Kidney (tissue), 13 donors: ENCODE measurements at regions not wholly inside any gene's neighbourhood (a gene's known extent, or its start where the extent isn't known, plus 50 kb on each side); places are given as distances from the start of the nearest gene placed in this dataset.

ENCODE experiments used
- DNase-seq, 5 donors: peaks; one replicate each; pipeline ENCODE4 v3.0.0-alpha.2; 2013 to 2020
- FAIRE-seq: peaks from 2 replicates; lab custom pipeline; 2012; peaks lifted over from hg19 to GRCh38; lab: Jason Lieb, UNC
- H3K27ac ChIP-seq, 2 donors: one replicate each; pipeline ENCODE4 v1.7.0; 2013; ENCODE audit warnings: low read depth in 2 of 2, low read length in 2 of 2, inconsistent platforms in 1 of 2
- H3K27me3 ChIP-seq: one replicate; pipeline ENCODE4 v1.7.1; 2013; ENCODE audit warnings: low read length, inconsistent platforms; ENCODE audit not compliant: control insufficient read depth, insufficient read depth
- H3K36me3 ChIP-seq, 3 donors: one replicate each; pipeline versions ENCODE4 v1.7.0 to v1.7.1; 2013; ENCODE audit warnings: low read length in 3 of 3, control low read depth in 1 of 3, inconsistent platforms in 1 of 3; ENCODE audit not compliant: insufficient read depth in 3 of 3, control insufficient read depth in 2 of 3
- H3K4me1 ChIP-seq, 3 donors: one replicate each; pipeline versions ENCODE4 v1.7.0 to v1.7.1; 2013; ENCODE audit warnings: low read length in 3 of 3, inconsistent platforms in 1 of 3, low read depth in 1 of 3; ENCODE audit not compliant: control insufficient read depth in 2 of 3, insufficient read depth in 2 of 3
- H3K4me3 ChIP-seq, 3 donors: one replicate each; pipeline versions ENCODE4 v1.7.0 to v1.8.1; 2013; ENCODE audit warnings: low read length in 3 of 3, control low read depth in 1 of 3, inconsistent platforms in 1 of 3
- H3K9ac ChIP-seq, 3 donors: one replicate each; pipeline versions ENCODE4 v1.7.0 to v1.7.1; 2013; ENCODE audit warnings: low read length in 3 of 3, control low read depth in 1 of 3, inconsistent platforms in 1 of 3
- H3K9me3 ChIP-seq, 3 donors: one replicate each; pipeline versions ENCODE4 v1.7.0 to v1.7.1; 2013; ENCODE audit warnings: low read length in 3 of 3, control low read depth in 1 of 3, inconsistent platforms in 1 of 3; ENCODE audit not compliant: control insufficient read depth in 2 of 3, insufficient read depth in 1 of 3
- intact Hi-C: fragments of 100-400 bp; cut with DNase I; formaldehyde crosslinking; loops from one replicate; pipeline ENCODE4 v1.11.1; 2022
- TF ChIP-seq, protein P1 (sequence below): IDR thresholded peaks from 3 replicates; pipeline ENCODE4 v1.5.1; 2012; ENCODE audit warnings: mild to moderate bottlenecking, moderate library complexity, borderline replicate concordance; ENCODE audit not compliant: insufficient read depth; ENCODE audit errors: extremely low read depth
- donor health status: control.
- donor health status: control.
- donor health status: control.
- donor health status: control.
- donor health status: control.
- donor health status: DM: yes; HTN: yes; CAD: no.
- donor health status: Normal renal cell carcinoma (clear cell type).

DNA sequence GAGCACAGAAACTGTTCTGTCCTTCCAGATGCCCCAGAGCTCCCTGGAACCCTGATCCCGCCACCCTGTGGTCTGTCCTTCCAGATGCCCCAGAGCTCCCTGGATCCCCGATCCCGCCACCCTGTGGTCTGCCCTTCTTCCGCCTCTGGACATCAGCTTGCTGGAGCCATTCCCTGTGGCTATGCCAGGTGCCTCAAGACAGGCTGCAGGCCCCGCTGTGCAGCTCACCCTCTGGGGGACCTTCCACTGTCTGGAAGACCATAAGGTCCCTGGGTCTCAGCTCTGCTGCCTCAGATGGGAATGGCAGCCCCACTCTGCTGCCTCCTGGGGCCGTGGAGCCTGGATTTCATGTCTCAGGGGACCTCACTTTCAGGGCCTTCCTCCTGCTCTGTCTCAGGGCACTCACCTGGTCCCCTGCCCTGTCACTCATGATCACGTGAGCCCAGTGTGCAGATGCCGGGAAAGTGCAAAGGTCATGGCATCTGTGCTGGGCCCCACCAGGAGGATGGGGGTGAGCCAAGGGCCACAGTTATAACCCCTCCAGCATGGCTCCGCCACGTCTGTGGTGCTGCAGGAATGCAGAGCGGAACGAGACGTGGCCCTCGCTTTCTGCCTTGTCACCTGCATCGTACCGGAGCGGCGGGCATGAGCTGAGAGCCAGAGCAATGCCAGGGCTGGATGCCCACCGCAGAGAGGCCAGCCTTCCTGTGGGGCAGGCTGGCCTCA is 1520.7 kb downstream of the BRD1 start:
- no peaks in the 10 kb centered on the region for H3K4me1 ChIP-seq
- no peak overlapping the region for H3K27ac ChIP-seq
- no peaks in the 10 kb centered on the region for H3K27me3 ChIP-seq
- intact Hi-C loops, result no loop called here
- H3K36me3 ChIP-seq, result no peaks in the 10 kb centered on the region
- no peak overlapping the region for H3K4me3 ChIP-seq
- FAIRE-seq (no peak), DNase-seq (peak in 1 of 5 donors; percentile 69)
- H3K9ac ChIP-seq, result no peak overlapping the region
- TF ChIP-seq, protein P1, sequence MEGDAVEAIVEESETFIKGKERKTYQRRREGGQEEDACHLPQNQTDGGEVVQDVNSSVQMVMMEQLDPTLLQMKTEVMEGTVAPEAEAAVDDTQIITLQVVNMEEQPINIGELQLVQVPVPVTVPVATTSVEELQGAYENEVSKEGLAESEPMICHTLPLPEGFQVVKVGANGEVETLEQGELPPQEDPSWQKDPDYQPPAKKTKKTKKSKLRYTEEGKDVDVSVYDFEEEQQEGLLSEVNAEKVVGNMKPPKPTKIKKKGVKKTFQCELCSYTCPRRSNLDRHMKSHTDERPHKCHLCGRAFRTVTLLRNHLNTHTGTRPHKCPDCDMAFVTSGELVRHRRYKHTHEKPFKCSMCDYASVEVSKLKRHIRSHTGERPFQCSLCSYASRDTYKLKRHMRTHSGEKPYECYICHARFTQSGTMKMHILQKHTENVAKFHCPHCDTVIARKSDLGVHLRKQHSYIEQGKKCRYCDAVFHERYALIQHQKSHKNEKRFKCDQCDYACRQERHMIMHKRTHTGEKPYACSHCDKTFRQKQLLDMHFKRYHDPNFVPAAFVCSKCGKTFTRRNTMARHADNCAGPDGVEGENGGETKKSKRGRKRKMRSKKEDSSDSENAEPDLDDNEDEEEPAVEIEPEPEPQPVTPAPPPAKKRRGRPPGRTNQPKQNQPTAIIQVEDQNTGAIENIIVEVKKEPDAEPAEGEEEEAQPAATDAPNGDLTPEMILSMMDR, result no peak
- no peaks in the 10 kb centered on the region for H3K9me3 ChIP-seq

DNA sequence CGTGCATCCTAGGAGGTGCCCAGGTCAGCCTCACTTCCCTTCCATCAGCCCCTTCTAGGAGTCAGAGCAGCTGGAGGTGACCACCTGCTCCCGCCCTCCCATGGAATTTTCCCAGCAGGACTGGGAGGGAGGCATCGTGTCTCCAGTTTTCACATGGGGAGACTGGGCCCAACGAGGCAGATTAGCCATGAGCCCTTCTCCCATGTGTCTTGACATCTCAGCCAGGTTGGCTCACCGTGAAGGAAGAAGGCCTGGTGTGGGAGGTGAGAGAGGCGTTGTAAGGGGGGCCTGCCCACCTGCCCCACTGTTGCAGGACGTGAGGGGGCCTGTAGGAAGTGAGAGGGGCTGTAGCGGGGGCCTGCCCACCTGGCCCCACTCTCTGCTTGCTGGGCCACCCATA is 1521.4 kb downstream of the BRD1 start:
- H3K27me3 ChIP-seq, result no peaks in the 10 kb centered on the region
- TF ChIP-seq, protein P1, result no peak
- H3K9me3 ChIP-seq, result no peaks in the 10 kb centered on the region
- DNase-seq (peak in 1 of 5 donors; percentile 63), FAIRE-seq (no peak)
- intact Hi-C loops, result no loop called here
- H3K27ac ChIP-seq, result no peak overlapping the region
- no peak overlapping the region for H3K9ac ChIP-seq
- no peak overlapping the region for H3K4me3 ChIP-seq
- no peaks in the 10 kb centered on the region for H3K36me3 ChIP-seq
- no peaks in the 10 kb centered on the region for H3K4me1 ChIP-seq

DNA sequence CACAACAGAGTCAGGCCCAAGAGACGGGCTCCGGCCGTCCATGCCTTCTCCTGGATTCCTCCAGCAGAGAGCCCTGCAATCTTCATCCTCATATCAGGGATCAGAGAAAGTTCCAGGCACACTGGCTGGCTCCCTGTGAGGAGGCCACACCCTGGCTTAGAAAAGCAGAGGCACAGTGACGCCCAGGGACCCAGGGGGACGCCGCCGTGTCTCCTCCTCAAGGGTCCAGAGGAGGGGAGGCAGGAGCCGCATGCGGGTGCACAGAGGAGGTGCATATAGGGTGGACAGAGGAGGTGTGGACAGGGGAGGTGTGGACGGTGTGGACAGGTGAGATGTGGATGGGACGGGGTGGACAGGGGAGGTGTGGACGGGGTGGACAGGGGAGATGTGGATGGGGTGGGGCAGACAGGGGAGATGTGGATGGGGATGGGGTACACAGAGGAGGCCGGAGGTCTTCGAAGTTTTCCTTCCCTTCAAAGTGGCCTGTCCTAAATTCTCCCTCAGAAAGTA is 1521.9 kb downstream of the BRD1 start:
- intact Hi-C loops, result no loop called here
- no peak overlapping the region for H3K9ac ChIP-seq
- TF ChIP-seq, protein P1, result no peak
- no peaks in the 10 kb centered on the region for H3K27me3 ChIP-seq
- H3K27ac ChIP-seq, result no peak overlapping the region
- no peaks in the 10 kb centered on the region for H3K4me1 ChIP-seq
- no peak overlapping the region for H3K4me3 ChIP-seq
- H3K36me3 ChIP-seq, result no peaks in the 10 kb centered on the region
- DNase-seq (peak in 1 of 5 donors; percentile 60), FAIRE-seq (no peak)
- H3K9me3 ChIP-seq, result no peaks in the 10 kb centered on the region

DNA sequence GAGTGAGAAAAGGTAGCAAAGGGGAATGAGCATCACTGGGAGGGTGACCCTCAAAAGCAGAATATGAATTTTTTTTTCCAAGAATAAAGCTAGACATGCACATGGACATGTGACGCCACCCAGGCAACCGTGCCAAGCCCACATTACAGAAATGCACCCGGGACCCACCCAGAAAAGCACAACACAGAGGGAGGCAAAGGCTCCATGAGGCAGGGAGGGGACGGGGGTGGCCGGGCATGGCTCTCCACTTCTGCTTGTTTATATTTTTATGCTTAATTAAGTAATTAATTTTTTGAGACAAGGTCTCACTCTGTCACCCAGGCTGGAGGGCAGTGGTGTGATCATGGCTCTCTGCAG is 1524.3 kb downstream of the BRD1 start:
- Histone ChIP-seq H3K27me3 (no peaks in the 10 kb centered on the region), H3K36me3 (no peaks in the 10 kb centered on the region), H3K9ac (no peak overlapping the region), H3K4me1 (no peaks in the 10 kb centered on the region), H3K4me3 (no peak overlapping the region), H3K9me3 (no peaks in the 10 kb centered on the region), H3K27ac (no peak overlapping the region)
- FAIRE-seq (no peak), DNase-seq (no peak)
- intact Hi-C loops, result no loop called here
- TF ChIP-seq, protein P1, result no peak
